Neural cell (in vitro differentiated cells): ENCODE measurements at regions not wholly inside any gene's neighbourhood (a gene's known extent, or its start where the extent isn't known, plus 50 kb on each side); places are given as distances from the start of the nearest gene placed in this dataset.

ENCODE experiments used
- EP300 ChIP-seq: fragments of 450-650 bp; conservative IDR thresholded peaks from 2 replicates; pipeline ENCODE4 v1.6.1; 2014; ENCODE audit warnings: antibody characterized with exemption, mild to moderate bottlenecking, moderate library complexity; ENCODE audit not compliant: poor library complexity, severe bottlenecking
- EZH2 ChIP-seq: fragments of 200-600, 300-800 bp; shearing (Covaris generic), sonication (generic); IDR thresholded peaks from 2 replicates; pipeline ENCODE4 v1.6.1; 2014; ENCODE audit warnings: antibody characterized with exemption, low read length, borderline replicate concordance, mild to moderate bottlenecking; ENCODE audit not compliant: insufficient read depth, poor library complexity, severe bottlenecking
- MXI1 ChIP-seq: fragments of 450-650 bp; conservative IDR thresholded peaks from 2 replicates; pipeline ENCODE4 v1.6.1; 2014; ENCODE audit warnings: antibody characterized with exemption, mild to moderate bottlenecking; ENCODE audit not compliant: poor library complexity, severe bottlenecking
- POLR2AphosphoS5 ChIP-seq: IDR thresholded peaks from 2 replicates; pipeline ENCODE4 v1.6.1; 2012
- TAF1 ChIP-seq: IDR thresholded peaks from 2 replicates; pipeline ENCODE4 v1.6.1; 2012; ENCODE audit warnings: low read depth
- TF ChIP-seq, protein P1 (sequence below): fragments of 450-650 bp; IDR thresholded peaks from 2 replicates; pipeline ENCODE4 v1.5.1; 2014; ENCODE audit warnings: antibody characterized with exemption, mild to moderate bottlenecking, moderate library complexity; ENCODE audit not compliant: poor library complexity, severe bottlenecking
- TF ChIP-seq, protein P2 (sequence below): IDR thresholded peaks from 2 replicates; pipeline ENCODE4 v1.6.1; 2012; ENCODE audit warnings: borderline replicate concordance

DNA sequence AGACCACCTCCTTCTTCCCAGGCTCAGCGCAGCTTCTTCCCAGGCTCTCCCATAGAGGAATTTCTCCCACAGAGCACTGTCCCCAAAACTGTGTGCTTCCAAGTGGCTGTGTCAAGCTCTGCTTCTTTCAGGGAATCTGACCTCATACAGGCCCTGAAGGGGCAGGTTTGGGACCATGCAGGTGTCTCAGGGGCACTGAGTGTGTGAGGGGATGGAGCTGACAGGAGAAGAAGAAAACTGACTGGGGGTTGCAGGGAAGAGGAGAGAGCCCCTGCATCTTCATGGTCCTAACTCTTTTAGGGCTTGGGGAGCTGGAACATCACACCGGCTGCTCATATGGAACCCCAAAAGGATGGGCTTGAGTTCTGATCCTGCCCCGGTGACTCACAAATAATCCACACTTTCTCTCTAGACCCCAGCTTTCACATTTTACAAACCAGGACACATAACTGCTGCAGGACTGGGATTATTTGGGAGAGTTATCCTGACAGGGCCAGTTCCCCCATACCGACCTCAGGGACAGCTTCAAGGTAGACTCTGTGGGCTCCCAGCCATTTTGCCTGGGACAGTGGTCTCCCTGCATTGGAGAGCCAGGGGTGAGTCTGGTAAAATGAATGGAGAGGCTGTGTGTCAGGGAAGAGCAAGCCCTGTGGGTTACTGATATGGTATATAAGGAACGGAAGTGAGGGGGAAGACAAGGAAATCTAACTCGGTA lies 316.1 kb downstream of the TLE3 start:
- TF ChIP-seq, protein P1, sequence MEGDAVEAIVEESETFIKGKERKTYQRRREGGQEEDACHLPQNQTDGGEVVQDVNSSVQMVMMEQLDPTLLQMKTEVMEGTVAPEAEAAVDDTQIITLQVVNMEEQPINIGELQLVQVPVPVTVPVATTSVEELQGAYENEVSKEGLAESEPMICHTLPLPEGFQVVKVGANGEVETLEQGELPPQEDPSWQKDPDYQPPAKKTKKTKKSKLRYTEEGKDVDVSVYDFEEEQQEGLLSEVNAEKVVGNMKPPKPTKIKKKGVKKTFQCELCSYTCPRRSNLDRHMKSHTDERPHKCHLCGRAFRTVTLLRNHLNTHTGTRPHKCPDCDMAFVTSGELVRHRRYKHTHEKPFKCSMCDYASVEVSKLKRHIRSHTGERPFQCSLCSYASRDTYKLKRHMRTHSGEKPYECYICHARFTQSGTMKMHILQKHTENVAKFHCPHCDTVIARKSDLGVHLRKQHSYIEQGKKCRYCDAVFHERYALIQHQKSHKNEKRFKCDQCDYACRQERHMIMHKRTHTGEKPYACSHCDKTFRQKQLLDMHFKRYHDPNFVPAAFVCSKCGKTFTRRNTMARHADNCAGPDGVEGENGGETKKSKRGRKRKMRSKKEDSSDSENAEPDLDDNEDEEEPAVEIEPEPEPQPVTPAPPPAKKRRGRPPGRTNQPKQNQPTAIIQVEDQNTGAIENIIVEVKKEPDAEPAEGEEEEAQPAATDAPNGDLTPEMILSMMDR: no peak
- TF ChIP-seq EZH2 (no peak), EP300 (no peak), MXI1 (no peak), TAF1 (no peak), POLR2AphosphoS5 (no peak)
- TF ChIP-seq, protein P2, sequence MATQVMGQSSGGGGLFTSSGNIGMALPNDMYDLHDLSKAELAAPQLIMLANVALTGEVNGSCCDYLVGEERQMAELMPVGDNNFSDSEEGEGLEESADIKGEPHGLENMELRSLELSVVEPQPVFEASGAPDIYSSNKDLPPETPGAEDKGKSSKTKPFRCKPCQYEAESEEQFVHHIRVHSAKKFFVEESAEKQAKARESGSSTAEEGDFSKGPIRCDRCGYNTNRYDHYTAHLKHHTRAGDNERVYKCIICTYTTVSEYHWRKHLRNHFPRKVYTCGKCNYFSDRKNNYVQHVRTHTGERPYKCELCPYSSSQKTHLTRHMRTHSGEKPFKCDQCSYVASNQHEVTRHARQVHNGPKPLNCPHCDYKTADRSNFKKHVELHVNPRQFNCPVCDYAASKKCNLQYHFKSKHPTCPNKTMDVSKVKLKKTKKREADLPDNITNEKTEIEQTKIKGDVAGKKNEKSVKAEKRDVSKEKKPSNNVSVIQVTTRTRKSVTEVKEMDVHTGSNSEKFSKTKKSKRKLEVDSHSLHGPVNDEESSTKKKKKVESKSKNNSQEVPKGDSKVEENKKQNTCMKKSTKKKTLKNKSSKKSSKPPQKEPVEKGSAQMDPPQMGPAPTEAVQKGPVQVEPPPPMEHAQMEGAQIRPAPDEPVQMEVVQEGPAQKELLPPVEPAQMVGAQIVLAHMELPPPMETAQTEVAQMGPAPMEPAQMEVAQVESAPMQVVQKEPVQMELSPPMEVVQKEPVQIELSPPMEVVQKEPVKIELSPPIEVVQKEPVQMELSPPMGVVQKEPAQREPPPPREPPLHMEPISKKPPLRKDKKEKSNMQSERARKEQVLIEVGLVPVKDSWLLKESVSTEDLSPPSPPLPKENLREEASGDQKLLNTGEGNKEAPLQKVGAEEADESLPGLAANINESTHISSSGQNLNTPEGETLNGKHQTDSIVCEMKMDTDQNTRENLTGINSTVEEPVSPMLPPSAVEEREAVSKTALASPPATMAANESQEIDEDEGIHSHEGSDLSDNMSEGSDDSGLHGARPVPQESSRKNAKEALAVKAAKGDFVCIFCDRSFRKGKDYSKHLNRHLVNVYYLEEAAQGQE: no peak
